ENCODE measurements at regions not wholly inside any gene's neighbourhood (a gene's known extent, or its start where the extent isn't known, plus 50 kb on each side); places are given as distances from the start of the nearest gene placed in this dataset.

DNA sequence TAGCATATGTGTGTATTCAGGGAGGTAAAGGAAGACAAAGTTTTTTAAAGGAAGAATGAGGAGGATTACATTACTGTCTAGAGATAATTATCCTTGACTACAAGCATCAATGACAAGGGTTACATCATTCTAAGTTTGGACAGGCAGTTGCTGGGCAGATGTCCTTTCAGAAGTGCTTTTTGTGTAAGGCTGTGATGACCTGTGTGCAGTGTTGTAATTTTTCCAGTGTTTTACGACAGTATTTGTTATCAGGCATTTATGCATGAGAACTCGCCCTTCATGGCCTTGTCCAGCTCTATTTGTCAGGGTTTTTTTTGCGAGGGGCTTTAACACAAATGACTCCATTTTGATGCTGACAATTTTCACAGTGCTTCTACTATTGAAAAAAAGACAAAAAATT, 658.3 kb upstream of the NXPH2 start:
- TF ChIP-seq POLR2AphosphoS5 (IDR thresholded peaks at IDR 0.05; ENCODE audit: borderline replicate concordance, low read depth, low read length) (no peak), EZH2 (IDR thresholded peaks at IDR 0.05) (no peak), FOXP2 (optimal IDR thresholded peaks at IDR 0.05; ENCODE audit: control extremely low read depth, extremely low read length, insufficient read depth) (no peak)
